ENCODE measurements at regions not wholly inside any gene's neighbourhood (a gene's known extent, or its start where the extent isn't known, plus 50 kb on each side); places are given as distances from the start of the nearest gene placed in this dataset.

DNA sequence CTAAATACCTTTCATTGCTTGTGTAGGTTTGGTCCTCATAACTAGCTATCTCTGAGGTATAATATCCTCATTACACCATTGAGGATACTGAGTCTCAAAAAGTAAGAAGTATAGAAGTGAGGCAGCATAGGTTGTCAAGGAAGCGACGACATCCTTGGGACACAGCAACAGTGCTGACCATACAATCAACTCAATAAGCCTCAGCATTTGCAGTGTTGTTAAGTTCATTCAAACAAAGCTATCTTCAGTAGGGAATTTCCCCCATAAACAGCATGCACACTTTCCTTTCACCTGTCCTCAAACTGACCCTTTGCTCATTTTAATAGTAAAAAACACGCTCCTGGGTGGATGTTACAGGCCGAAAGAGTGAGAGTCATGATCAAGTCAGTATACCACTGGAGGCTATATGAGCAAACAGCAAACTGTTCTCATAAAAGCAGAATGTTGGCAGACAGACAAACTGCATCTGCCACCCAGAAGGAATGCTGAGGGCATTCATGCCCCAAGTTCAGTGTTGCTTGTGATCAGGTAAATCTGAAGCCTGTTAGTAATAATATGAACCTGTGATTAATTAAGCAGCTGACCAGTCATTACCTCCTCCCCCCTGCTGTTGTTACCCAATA, 756.2 kb upstream of the TENM4 start:
- CTCF ChIA-PET (ENCODE audit: partially characterized antibody): interaction anchor here (0.9 kb wide), 1 partner anchor 66 kb away, joined by 3 read pairs; no protein-coding TSS in a partner anchor
- no peak for TF ChIP-seq POLR2A (IDR thresholded peaks at IDR 0.05; ENCODE audit: control extremely low read depth in 1 of 2, low read depth in 2 of 2, low read length in 2 of 2)
- no peak for TF ChIP-seq ATF3 (IDR thresholded peaks at IDR 0.05; ENCODE audit: insufficient read depth, low read depth, low read length)
- TF ChIP-seq CEBPB (IDR thresholded peaks at IDR 0.05; ENCODE audit: low read depth, low read length): no peak
- TF ChIP-seq PHF8 (conservative IDR thresholded peaks at IDR 0.05; ENCODE audit: low read depth, low read length): no peak
- no peak for TF ChIP-seq TAF1 (IDR thresholded peaks at IDR 0.05; ENCODE audit: low read depth, low read length)
- no peak for TF ChIP-seq MAX (IDR thresholded peaks at IDR 0.05)
- no peak for TF ChIP-seq TEAD4 (IDR thresholded peaks at IDR 0.05; ENCODE audit: low read depth, low read length)
- TF ChIP-seq, protein P1, sequence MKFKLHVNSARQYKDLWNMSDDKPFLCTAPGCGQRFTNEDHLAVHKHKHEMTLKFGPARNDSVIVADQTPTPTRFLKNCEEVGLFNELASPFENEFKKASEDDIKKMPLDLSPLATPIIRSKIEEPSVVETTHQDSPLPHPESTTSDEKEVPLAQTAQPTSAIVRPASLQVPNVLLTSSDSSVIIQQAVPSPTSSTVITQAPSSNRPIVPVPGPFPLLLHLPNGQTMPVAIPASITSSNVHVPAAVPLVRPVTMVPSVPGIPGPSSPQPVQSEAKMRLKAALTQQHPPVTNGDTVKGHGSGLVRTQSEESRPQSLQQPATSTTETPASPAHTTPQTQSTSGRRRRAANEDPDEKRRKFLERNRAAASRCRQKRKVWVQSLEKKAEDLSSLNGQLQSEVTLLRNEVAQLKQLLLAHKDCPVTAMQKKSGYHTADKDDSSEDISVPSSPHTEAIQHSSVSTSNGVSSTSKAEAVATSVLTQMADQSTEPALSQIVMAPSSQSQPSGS (IDR thresholded peaks at IDR 0.05; ENCODE audit: low read length): no peak
- TF ChIP-seq RAD21 (IDR thresholded peaks at IDR 0.05 in 1 of 2, conservative IDR thresholded peaks at IDR 0.05 in 1 of 2; ENCODE audit: low read depth in 2 of 2, low read length in 2 of 2): no peak
- no peak for TF ChIP-seq EP300 (IDR thresholded peaks at IDR 0.05; ENCODE audit: borderline replicate concordance in 1 of 2, low read depth in 2 of 2, low read length in 2 of 2)

More for the DNA sequence above, 756.2 kb upstream of the TENM4 start:
- Histone ChIP-seq H4K5ac (ENCODE audit: insufficient read length, low read depth, low read length) (no peak overlapping the region), H3K23me2 (ENCODE audit: low read depth, low read length) (no peaks in the 10 kb centered on the region), H3K4me3 (ENCODE audit: extremely low read depth in 1 of 4, insufficient read depth in 2 of 4, low read depth in 3 of 4, low read length in 4 of 4) (no peak overlapping the region), H3K36me3 (ENCODE audit: control insufficient read depth in 2 of 4, insufficient read depth in 4 of 4, low read length in 3 of 4) (no peaks in the 10 kb centered on the region), H4K91ac (replicated peaks; ENCODE audit: insufficient read length, low read length) (no peak overlapping the region), H2BK5ac (ENCODE audit: low read depth, low read length) (no peak overlapping the region), H3K9me3 (ENCODE audit: insufficient read depth in 2 of 2, low read depth in 1 of 2, low read length in 1 of 2) (no peaks in the 10 kb centered on the region), H3K79me1 (ENCODE audit: low read depth, low read length) (no peaks in the 10 kb centered on the region), H4K20me1 (replicated peaks in 1 of 2; ENCODE audit: control insufficient read depth in 1 of 2, insufficient read depth in 2 of 2, low read length in 2 of 2) (no peaks in the 10 kb centered on the region), H3K79me2 (ENCODE audit: control insufficient read depth in 1 of 2, insufficient read depth in 2 of 2, low read length in 2 of 2) (no peaks in the 10 kb centered on the region), H3K27ac (ENCODE audit: low read depth, low read length) (no peak overlapping the region), H3K4ac (replicated peaks; ENCODE audit: insufficient read length, low read depth, low read length) (no peak overlapping the region), H2BK12ac (ENCODE audit: low read depth, low read length) (no peak overlapping the region), H3K14ac (ENCODE audit: insufficient read length) (no peak overlapping the region), H2AK5ac (ENCODE audit: low read depth, low read length) (no peak overlapping the region), H4K8ac (ENCODE audit: extremely low read depth, insufficient read depth, low read length) (no peak overlapping the region), H2BK20ac (ENCODE audit: low read length) (no peak overlapping the region), H3K9ac (replicated peaks in 1 of 4; ENCODE audit: extremely low read depth in 1 of 4, low read depth in 3 of 4, low read length in 3 of 4) (no peak overlapping the region), H2BK120ac (replicated peaks; ENCODE audit: low read depth, low read length) (no peak overlapping the region), H3K27me3 (replicated peaks in 1 of 4; ENCODE audit: control insufficient read depth in 3 of 4, extremely low read depth in 1 of 4, insufficient read depth in 3 of 4, low read length in 3 of 4) (no peaks in the 10 kb centered on the region; a peak in 1 of 7 replicates), H3K18ac (ENCODE audit: extremely low read depth, low read length) (no peak overlapping the region), H2BK15ac (ENCODE audit: low read length) (no peak overlapping the region), H3K4me1 (replicated peaks in 1 of 4; ENCODE audit: control insufficient read depth in 3 of 4, insufficient read depth in 4 of 4, low read length in 3 of 4) (peaks cover 0 to 7% (median 4%) of the 10 kb centered on the region in 4 experiments; a peak in 3 of 7 replicates), H3K4me2 (ENCODE audit: insufficient read depth in 1 of 2, low read depth in 2 of 2, low read length in 2 of 2) (no peak overlapping the region), H3K23ac (ENCODE audit: insufficient read length) (no peak overlapping the region), H2AFZ (ENCODE audit: low read length) (no peak overlapping the region), H3K56ac (replicated peaks; ENCODE audit: insufficient read length, low read depth, low read length) (no peak overlapping the region)
- FAIRE-seq: no peak
- POLR2A ChIA-PET (ENCODE audit: partially characterized antibody): no interaction called here
- WGBS, 2 experiments (ENCODE audit: extremely low coverage in 1 of 2, insufficient coverage in 1 of 2, insufficient read length in 1 of 2, insufficient replicate concordance in 2 of 2, low coverage in 1 of 2, low lambda C conversion rate in 2 of 2, missing lambda C conversion rate in 1 of 2): 87% methylated on average over 4 of the region's 4 CpGs; no CpG with 5 or more reads in 1 of the 2 experiments
- DNase-seq (ENCODE audit: low read depth in 1 of 2, low spot score in 2 of 2): no peak

Measured in H1 (cell line).